ENCODE measurements at regions not wholly inside any gene's neighbourhood (a gene's known extent, or its start where the extent isn't known, plus 50 kb on each side); places are given as distances from the start of the nearest gene placed in this dataset.

- Mint-ChIP-seq H3K4me3 (no peak overlapping the region), H3K4me1 (no peaks in the 10 kb centered on the region), H3K36me3 (no peaks in the 10 kb centered on the region), H3K27me3 (peaks cover 3% of the 10 kb centered on the region), H3K27ac (no peak overlapping the region), H3K9me3 (peaks cover 0 to 3% (median 2%) of the 10 kb centered on the region in 3 donors)
Measured at GRCh38 chr2:220044383-220044782, 417.0 kb downstream of the SLC4A3 start.

GRCh38 chr2:220046507-220046906 is 419.1 kb downstream of the SLC4A3 start:
- H3K36me3 Mint-ChIP-seq = no peaks in the 10 kb centered on the region
- H3K27ac Mint-ChIP-seq = no peak overlapping the region
- peaks cover 0 to 3% (median 2%) of the 10 kb centered on the region in 3 donors for H3K9me3 Mint-ChIP-seq
- peaks cover 3% of the 10 kb centered on the region for H3K27me3 Mint-ChIP-seq
- H3K4me1 Mint-ChIP-seq = no peaks in the 10 kb centered on the region
- no peak overlapping the region for H3K4me3 Mint-ChIP-seq

- Mint-ChIP-seq H3K27me3 (no peaks in the 10 kb centered on the region), H3K36me3 (no peaks in the 10 kb centered on the region), H3K9me3 (peaks cover 2 to 16% (median 12%) of the 10 kb centered on the region in 3 donors), H3K4me3 (no peak overlapping the region), H3K27ac (no peak overlapping the region), H3K4me1 (no peaks in the 10 kb centered on the region)
Measured at GRCh38 chr2:220051716-220052115, 424.3 kb downstream of the SLC4A3 start.

GRCh38 chr2:220053919-220054318 is 426.5 kb downstream of the SLC4A3 start:
- Mint-ChIP-seq H3K4me1 (no peaks in the 10 kb centered on the region), H3K9me3 (peaks cover 2 to 13% (median 12%) of the 10 kb centered on the region in 3 donors), H3K27ac (no peak overlapping the region), H3K36me3 (no peaks in the 10 kb centered on the region), H3K4me3 (no peak overlapping the region), H3K27me3 (no peaks in the 10 kb centered on the region)

- H3K9me3 Mint-ChIP-seq = peaks cover 2 to 12% (median 11%) of the 10 kb centered on the region in 3 donors
- no peaks in the 10 kb centered on the region for H3K4me1 Mint-ChIP-seq
- no peaks in the 10 kb centered on the region for H3K36me3 Mint-ChIP-seq
- no peak overlapping the region for H3K27ac Mint-ChIP-seq
- no peak overlapping the region for H3K4me3 Mint-ChIP-seq
- no peaks in the 10 kb centered on the region for H3K27me3 Mint-ChIP-seq
Measured at GRCh38 chr2:220057391-220057790, 430.0 kb downstream of the SLC4A3 start.

- H3K27ac Mint-ChIP-seq = no peak overlapping the region
- no peaks in the 10 kb centered on the region for H3K36me3 Mint-ChIP-seq
- H3K9me3 Mint-ChIP-seq = peaks cover 2 to 9% (median 7%) of the 10 kb centered on the region in 3 donors
- no peaks in the 10 kb centered on the region for H3K27me3 Mint-ChIP-seq
- H3K4me3 Mint-ChIP-seq = no peak overlapping the region
- no peaks in the 10 kb centered on the region for H3K4me1 Mint-ChIP-seq
Measured at GRCh38 chr2:220057916-220058315, 430.5 kb downstream of the SLC4A3 start.

- Mint-ChIP-seq H3K27me3 (no peaks in the 10 kb centered on the region), H3K36me3 (no peaks in the 10 kb centered on the region), H3K27ac (no peak overlapping the region), H3K9me3 (peaks cover 0 to 4% (median 0%) of the 10 kb centered on the region in 3 donors), H3K4me3 (no peak overlapping the region), H3K4me1 (no peaks in the 10 kb centered on the region)
Measured at GRCh38 chr2:220064111-220065030, 436.9 kb downstream of the SLC4A3 start.

GRCh38 chr2:220065581-220065980 is 438.2 kb downstream of the SLC4A3 start:
- no peaks in the 10 kb centered on the region for H3K36me3 Mint-ChIP-seq
- H3K4me3 Mint-ChIP-seq = no peak overlapping the region
- H3K4me1 Mint-ChIP-seq = no peaks in the 10 kb centered on the region
- H3K27me3 Mint-ChIP-seq = no peaks in the 10 kb centered on the region
- H3K27ac Mint-ChIP-seq = no peak overlapping the region
- peaks cover 0 to 4% (median 0%) of the 10 kb centered on the region in 3 donors for H3K9me3 Mint-ChIP-seq

GRCh38 chr2:220068846-220069245 is 441.4 kb downstream of the SLC4A3 start:
- H3K36me3 Mint-ChIP-seq = no peaks in the 10 kb centered on the region
- no peak overlapping the region for H3K27ac Mint-ChIP-seq
- no peak overlapping the region for H3K4me3 Mint-ChIP-seq
- no peaks in the 10 kb centered on the region for H3K4me1 Mint-ChIP-seq
- H3K9me3 Mint-ChIP-seq = peaks cover 0 to 4% (median 0%) of the 10 kb centered on the region in 3 donors
- no peaks in the 10 kb centered on the region for H3K27me3 Mint-ChIP-seq

GRCh38 chr2:220070349-220070748 is 442.9 kb downstream of the SLC4A3 start:
- Mint-ChIP-seq H3K9me3 (peaks cover 0 to 4% (median 0%) of the 10 kb centered on the region in 3 donors), H3K27ac (no peak overlapping the region), H3K4me3 (no peak overlapping the region), H3K36me3 (no peaks in the 10 kb centered on the region), H3K27me3 (no peaks in the 10 kb centered on the region), H3K4me1 (no peaks in the 10 kb centered on the region)

GRCh38 chr2:220071696-220072095 is 444.3 kb downstream of the SLC4A3 start:
- no peaks in the 10 kb centered on the region for H3K36me3 Mint-ChIP-seq
- no peak overlapping the region for H3K4me3 Mint-ChIP-seq
- no peak overlapping the region for H3K27ac Mint-ChIP-seq
- H3K27me3 Mint-ChIP-seq = no peaks in the 10 kb centered on the region
- peaks cover 0 to 4% (median 0%) of the 10 kb centered on the region in 3 donors for H3K9me3 Mint-ChIP-seq
- no peaks in the 10 kb centered on the region for H3K4me1 Mint-ChIP-seq

GRCh38 chr2:220072669-220073220 is 445.3 kb downstream of the SLC4A3 start:
- no peak overlapping the region for H3K27ac Mint-ChIP-seq
- H3K4me1 Mint-ChIP-seq = no peaks in the 10 kb centered on the region
- no peaks in the 10 kb centered on the region for H3K27me3 Mint-ChIP-seq
- no peak overlapping the region for H3K4me3 Mint-ChIP-seq
- no peaks in the 10 kb centered on the region for H3K9me3 Mint-ChIP-seq
- H3K36me3 Mint-ChIP-seq = no peaks in the 10 kb centered on the region

GRCh38 chr2:220075835-220076234 is 448.4 kb downstream of the SLC4A3 start:
- H3K4me3 Mint-ChIP-seq = no peak overlapping the region
- H3K27me3 Mint-ChIP-seq = no peaks in the 10 kb centered on the region
- no peaks in the 10 kb centered on the region for H3K9me3 Mint-ChIP-seq
- no peak overlapping the region for H3K27ac Mint-ChIP-seq
- no peaks in the 10 kb centered on the region for H3K4me1 Mint-ChIP-seq
- H3K36me3 Mint-ChIP-seq = no peaks in the 10 kb centered on the region

- Mint-ChIP-seq H3K27me3 (no peaks in the 10 kb centered on the region), H3K36me3 (no peaks in the 10 kb centered on the region), H3K9me3 (no peaks in the 10 kb centered on the region), H3K4me3 (no peak overlapping the region), H3K27ac (no peak overlapping the region), H3K4me1 (no peaks in the 10 kb centered on the region)
Measured at GRCh38 chr2:220076734-220077133, 449.3 kb downstream of the SLC4A3 start.

GRCh38 chr2:220077488-220077887 is 450.1 kb downstream of the SLC4A3 start:
- no peak overlapping the region for H3K4me3 Mint-ChIP-seq
- H3K4me1 Mint-ChIP-seq = no peaks in the 10 kb centered on the region
- H3K27ac Mint-ChIP-seq = no peak overlapping the region
- H3K27me3 Mint-ChIP-seq = no peaks in the 10 kb centered on the region
- H3K36me3 Mint-ChIP-seq = no peaks in the 10 kb centered on the region
- H3K9me3 Mint-ChIP-seq = no peaks in the 10 kb centered on the region

GRCh38 chr2:220078439-220078838 is 451.0 kb downstream of the SLC4A3 start:
- H3K4me1 Mint-ChIP-seq = no peaks in the 10 kb centered on the region
- no peak overlapping the region for H3K4me3 Mint-ChIP-seq
- H3K36me3 Mint-ChIP-seq = no peaks in the 10 kb centered on the region
- no peak overlapping the region for H3K27ac Mint-ChIP-seq
- H3K27me3 Mint-ChIP-seq = no peaks in the 10 kb centered on the region
- H3K9me3 Mint-ChIP-seq = no peaks in the 10 kb centered on the region
